HCT116 (cell line): ENCODE measurements at regions not wholly inside any gene's neighbourhood (a gene's known extent, or its start where the extent isn't known, plus 50 kb on each side); places are given as distances from the start of the nearest gene placed in this dataset.

Experiments used
- ATAC-seq: fragments of 200-7000 bp; cut with Tn5 transposase; 2 replicates; pipeline ENCODE4 v1.9.1; 2020; ENCODE audit warnings: mild to moderate bottlenecking, moderate library complexity
- BruUV-seq: library from RNA; stranded (reverse); fragments of 400-500 nt; replicated peaks from 2 replicates; lab custom pipeline; 2021; lab: Mats Ljungman, UMichigan
- CTCF ChIA-PET: fragments of 300-600 bp; sonication (Branson Sonifier 250); formaldehyde crosslinking; loops from one replicate; lab custom pipeline; 2021; ENCODE audit warnings: antibody characterized with exemption; lab: Charles Lee
- POLR2A ChIA-PET: fragments of 300-600, 350-600 bp; sonication (Branson Sonifier 250); formaldehyde crosslinking; loops from one replicate; lab custom pipeline; 2021; ENCODE audit warnings: antibody characterized with exemption; lab: Charles Lee
- RAD21 ChIA-PET, 2 experiments: fragments of 300-600 bp; sonication (Branson Sonifier 250); formaldehyde crosslinking; loops; one replicate each; lab custom pipeline; 2023; ENCODE audit warnings: low total read pairs in 2 of 2; ENCODE audit not compliant: uncharacterized antibody in 2 of 2, unreplicated experiment in 2 of 2, low non-redundant PET in 1 of 2; lab: Charles Lee
- DNase-seq: peaks from one replicate; pipeline ENCODE4 v3.0.0-alpha.2; 2010; ENCODE audit warnings: low read depth, low spot score
- H2AFZ ChIP-seq: fragments of 200-600 bp; shearing (Covaris generic), sonication (generic); 2 replicates; pipeline ENCODE4 v1.6.1; 2017; ENCODE audit warnings: low read depth, mixed run types, mixed read lengths, antibody characterized with exemption, low read length; ENCODE audit not compliant: poor library complexity, severe bottlenecking
- H3K27ac ChIP-seq: 2 replicates; pipeline ENCODE4 v1.5.1; 2012; ENCODE audit warnings: low read depth, low read length
- H3K27me3 ChIP-seq: fragments of 200-600 bp; sonication (generic); 2 replicates; pipeline ENCODE4 v1.6.1; 2016; ENCODE audit warnings: mixed run types, low read length, mixed read lengths; ENCODE audit not compliant: insufficient read depth
- H3K36me3 ChIP-seq, 2 experiments: fragments of 200-500 bp in 1 of 2; fragments of 200-600 bp in 1 of 2; sonication (Bioruptor generic) in 1 of 2; sonication (generic) in 1 of 2; 2 replicates each; pipeline versions ENCODE4 v1.5.1 to v1.6.1; 2014 to 2016; ENCODE audit warnings: low read length in 2 of 2, inconsistent platforms in 1 of 2, mixed read lengths in 1 of 2, mixed run types in 1 of 2; ENCODE audit not compliant: insufficient read depth in 2 of 2, control insufficient read depth in 1 of 2
- H3K4me1 ChIP-seq, 2 experiments: fragments of 200-600 bp in 1 of 2; sonication (generic) in 1 of 2; 2 replicates each; pipeline versions ENCODE4 v1.5.1 to v1.6.1; 2012 to 2017; ENCODE audit warnings: low read length in 2 of 2, inconsistent platforms in 1 of 2, mild to moderate bottlenecking in 1 of 2, mixed read lengths in 1 of 2, mixed run types in 1 of 2, moderate library complexity in 1 of 2; ENCODE audit not compliant: insufficient read depth in 2 of 2, control insufficient read depth in 1 of 2
- H3K4me2 ChIP-seq: fragments of 200-600 bp; sonication (generic); 2 replicates; pipeline ENCODE4 v1.6.1; 2017; ENCODE audit warnings: mixed run types, low read length, mixed read lengths
- H3K4me3 ChIP-seq, 2 experiments: fragments of 200-600 bp in 1 of 2; sonication (generic) in 1 of 2; replicated peaks in 1 of 2; 2 replicates each; pipeline ENCODE4 v1.5.1; 2011 to 2016; ENCODE audit warnings: low read length in 2 of 2, control low read depth in 1 of 2, low read depth in 1 of 2, mild to moderate bottlenecking in 1 of 2, mixed read lengths in 1 of 2, mixed run types in 1 of 2
- H3K79me2 ChIP-seq: fragments of 200-600 bp; sonication (generic); 2 replicates; pipeline ENCODE4 v1.6.1; 2017; ENCODE audit warnings: mild to moderate bottlenecking, mixed run types, low read length, moderate library complexity, mixed read lengths; ENCODE audit not compliant: insufficient read depth
- H3K9ac ChIP-seq: fragments of 200-600 bp; sonication (generic); 2 replicates; pipeline ENCODE4 v1.6.1; 2016; ENCODE audit warnings: low read length, mixed read lengths
- H3K9me2 ChIP-seq: fragments of 200-600 bp; sonication (generic), shearing (Covaris generic); 2 replicates; pipeline ENCODE4 v1.6.1; 2017; ENCODE audit warnings: mixed run types, mild to moderate bottlenecking, moderate library complexity; ENCODE audit not compliant: insufficient read depth
- H3K9me3 ChIP-seq, 2 experiments: fragments of 200-500 bp in 1 of 2; fragments of 200-600 bp in 1 of 2; sonication (Bioruptor generic) in 1 of 2; sonication (generic) in 1 of 2; 2 replicates each; pipeline ENCODE4 v1.6.1; 2014 to 2017; ENCODE audit warnings: low read length in 2 of 2, mixed read lengths in 2 of 2, inconsistent platforms in 1 of 2, low read depth in 1 of 2, mild to moderate bottlenecking in 1 of 2, mixed run types in 1 of 2, moderate library complexity in 1 of 2; ENCODE audit not compliant: control insufficient read depth in 1 of 2, insufficient read depth in 1 of 2
- H4K20me1 ChIP-seq: fragments of 200-600 bp; sonication (generic), shearing (Covaris generic); 2 replicates; pipeline ENCODE4 v1.6.1; 2017; ENCODE audit warnings: mixed run types, mild to moderate bottlenecking, moderate library complexity; ENCODE audit not compliant: insufficient read depth
- ATF3 ChIP-seq: IDR thresholded peaks from 2 replicates; pipeline ENCODE4 v1.6.1; 2012
- CBX3 ChIP-seq: IDR thresholded peaks from 2 replicates; pipeline ENCODE4 v1.6.1; 2012; ENCODE audit warnings: low read depth
- CEBPB ChIP-seq: IDR thresholded peaks from 2 replicates; pipeline ENCODE4 v1.6.1; 2012; ENCODE audit warnings: low read depth
- ELF1 ChIP-seq: IDR thresholded peaks from 2 replicates; pipeline ENCODE4 v1.6.1; 2012; ENCODE audit warnings: low read depth, borderline replicate concordance
- JUND ChIP-seq: IDR thresholded peaks from 2 replicates; pipeline ENCODE4 v1.6.1; 2012
- POLR2A ChIP-seq: IDR thresholded peaks from 2 replicates; pipeline ENCODE4 v1.7.0; 2011; ENCODE audit warnings: borderline replicate concordance; ENCODE audit not compliant: insufficient read depth, insufficient read length; ENCODE audit errors: extremely low read depth
- REST ChIP-seq: IDR thresholded peaks from 2 replicates; pipeline ENCODE4 v1.6.1; 2012; ENCODE audit warnings: low read depth
- SP1 ChIP-seq: IDR thresholded peaks from 2 replicates; pipeline ENCODE4 v1.6.1; 2012; ENCODE audit warnings: low read depth
- SRF ChIP-seq: IDR thresholded peaks from 2 replicates; pipeline ENCODE4 v1.6.1; 2012; ENCODE audit warnings: low read depth
- ZBTB33 ChIP-seq: IDR thresholded peaks from 2 replicates; pipeline ENCODE4 v1.6.1; 2011; ENCODE audit warnings: mild to moderate bottlenecking, low read length, moderate library complexity; ENCODE audit not compliant: insufficient replicate concordance; ENCODE audit errors: extremely low read depth
- ZFX ChIP-seq: fragments of 450-650 bp; IDR thresholded peaks from 2 replicates; pipeline ENCODE4 v1.6.1; 2017
- ZNF274 ChIP-seq: fragments of 200-500 bp; sonication (Bioruptor generic); IDR thresholded peaks from 2 replicates; pipeline ENCODE4 v1.6.1; 2014; ENCODE audit warnings: mild to moderate bottlenecking, low read depth, low read length, inconsistent platforms
- intact Hi-C: fragments of 100-400 bp; cut with micrococcal nuclease; formaldehyde crosslinking; loops from 2 replicates; pipeline ENCODE4 v1.10.0; 2022

GRCh38 chr3:99473321-99473751 lies 165.1 kb upstream of the COL8A1 start:
- Histone ChIP-seq H2AFZ (no peak overlapping the region), H3K9me3 (0 out of 4 replicates have a peak, but pooled peaks cover 0 to 5% of the 10 kb centered on the region in 2 experiments), H3K4me1 (no peaks in the 10 kb centered on the region), H3K4me2 (no peak overlapping the region), H3K27ac (no peak overlapping the region), H3K27me3 (no peaks in the 10 kb centered on the region), H3K36me3 (no peaks in the 10 kb centered on the region), H4K20me1 (no peaks in the 10 kb centered on the region), H3K79me2 (no peaks in the 10 kb centered on the region), H3K9ac (no peak overlapping the region), H3K9me2 (no peaks in the 10 kb centered on the region), H3K4me3 (no peak overlapping the region)
- intact Hi-C loops: no loop called here
- TF ChIP-seq CBX3: no peak
- TF ChIP-seq JUND: no peak
- TF ChIP-seq SRF: no peak
- no peak for TF ChIP-seq ZFX
- TF ChIP-seq ZNF274: no peak
- ChIA-PET RAD21 (no interaction called here), POLR2A (no interaction called here), CTCF (no interaction called here)
- ATAC-seq (no peak), DNase-seq (no peak)
- no TSS peak for BruUV-seq

GRCh38 chr3:99472385-99472784 lies 166.0 kb upstream of the COL8A1 start:
- no peaks in the 10 kb centered on the region for H3K9me2 ChIP-seq
- BruUV-seq: no TSS peak
- no peaks in the 10 kb centered on the region for H4K20me1 ChIP-seq
- intact Hi-C loops: no loop called here
- H3K27me3 ChIP-seq: peaks cover 7% of the 10 kb centered on the region; the same call in 1 of the 2 replicates
- H3K9ac ChIP-seq: no peak overlapping the region
- no peak for TF ChIP-seq POLR2A
- TF ChIP-seq JUND: no peak
- no peak for TF ChIP-seq CBX3
- no peak for TF ChIP-seq ZBTB33
- no peak for TF ChIP-seq CEBPB
- no peak for TF ChIP-seq REST
- no peak for TF ChIP-seq ATF3
- TF ChIP-seq ZNF274: no peak
- no peak for TF ChIP-seq ELF1
- TF ChIP-seq SP1: no peak
- DNase-seq (no peak), ATAC-seq (no peak)
- no peak overlapping the region for H3K4me2 ChIP-seq
- H2AFZ ChIP-seq: no peak overlapping the region
- CTCF ChIA-PET: no interaction called here
- RAD21 ChIA-PET: no interaction called here
- POLR2A ChIA-PET: no interaction called here
- H3K36me3 ChIP-seq: no peaks in the 10 kb centered on the region
- H3K79me2 ChIP-seq: no peaks in the 10 kb centered on the region
- no peaks in the 10 kb centered on the region for H3K9me3 ChIP-seq
- H3K4me1 ChIP-seq: no peaks in the 10 kb centered on the region
- H3K27ac ChIP-seq: no peak overlapping the region
- H3K4me3 ChIP-seq: no peak overlapping the region
